Hepatocyte (in vitro differentiated cells): ENCODE measurements at regions not wholly inside any gene's neighbourhood (a gene's known extent, or its start where the extent isn't known, plus 50 kb on each side); places are given as distances from the start of the nearest gene placed in this dataset.

Experiments used
- DNase-seq: peaks from one replicate; pipeline ENCODE4 v3.0.0-alpha.2; 2016; ENCODE audit warnings: low spot score
- H2AFZ ChIP-seq: fragments of 200-600 bp; sonication (generic); 2 replicates; pipeline ENCODE4 v1.6.0; 2016; ENCODE audit warnings: antibody characterized with exemption, mild to moderate bottlenecking
- H3K27ac ChIP-seq: fragments of 200-600 bp; sonication (generic); 2 replicates; pipeline ENCODE4 v1.5.1; 2016; ENCODE audit warnings: mild to moderate bottlenecking
- H3K27me3 ChIP-seq: fragments of 200-600 bp; sonication (generic); 2 replicates; pipeline ENCODE4 v1.6.1; 2016
- H3K36me3 ChIP-seq: fragments of 200-600 bp; sonication (generic); replicated peaks from 2 replicates; pipeline ENCODE4 v1.5.1; 2016; ENCODE audit warnings: low read depth; ENCODE audit not compliant: insufficient read depth
- H3K4me1 ChIP-seq: fragments of 200-600 bp; sonication (generic); 2 replicates; pipeline ENCODE4 v1.5.1; 2016; ENCODE audit warnings: mild to moderate bottlenecking, moderate library complexity; ENCODE audit not compliant: insufficient read depth
- H3K4me2 ChIP-seq: fragments of 200-600 bp; sonication (generic); 2 replicates; pipeline ENCODE4 v1.6.0; 2016
- H3K4me3 ChIP-seq: fragments of 200-600 bp; sonication (generic); 2 replicates; pipeline ENCODE4 v1.5.1; 2016; ENCODE audit warnings: mild to moderate bottlenecking
- H3K79me2 ChIP-seq: fragments of 200-600 bp; sonication (generic); 2 replicates; pipeline ENCODE4 v1.6.0; 2017; ENCODE audit warnings: mild to moderate bottlenecking
- H3K9me2 ChIP-seq: fragments of 200-600 bp; sonication (generic); replicated peaks from 2 replicates; pipeline ENCODE4 v1.6.0; 2017; ENCODE audit warnings: mild to moderate bottlenecking; ENCODE audit not compliant: insufficient read depth
- H3K9me3 ChIP-seq: fragments of 200-600 bp; sonication (generic); 2 replicates; pipeline ENCODE4 v1.5.1; 2016; ENCODE audit warnings: low read depth, mild to moderate bottlenecking
- H4K20me1 ChIP-seq: fragments of 200-600 bp; sonication (generic); 2 replicates; pipeline ENCODE4 v1.6.0; 2016; ENCODE audit warnings: mild to moderate bottlenecking; ENCODE audit not compliant: insufficient read depth, poor library complexity, severe bottlenecking
- CTCF ChIP-seq: fragments of 200-600 bp; sonication (generic); IDR thresholded peaks from 2 replicates; pipeline ENCODE4 v1.5.1; 2016; ENCODE audit warnings: antibody characterized with exemption, mild to moderate bottlenecking; ENCODE audit not compliant: poor library complexity
- EZH2 ChIP-seq: fragments of 200-600 bp; sonication (generic); IDR thresholded peaks from 2 replicates; pipeline ENCODE4 v1.6.1; 2016; ENCODE audit warnings: antibody characterized with exemption, mild to moderate bottlenecking, borderline replicate concordance
- EZH2phosphoT487 ChIP-seq: fragments of 200-600 bp; sonication (generic); IDR thresholded peaks from one replicate; pipeline ENCODE4 v1.6.1; 2018; ENCODE audit warnings: antibody characterized with exemption, mild to moderate bottlenecking, low read depth, moderate library complexity; ENCODE audit not compliant: unreplicated experiment, severe bottlenecking
- WGBS: methylation state at CpG from one replicate; pipeline ENCODE4 v1.1.6; 2016; ENCODE audit warnings: low lambda C conversion rate; ENCODE audit errors: missing lambda C conversion rate; 5-methylcytosine and 5-hydroxymethylcytosine counted together

GRCh38 chr19:33887891-33888290 lies 91.2 kb downstream of the KCTD15 start:
- Histone ChIP-seq H3K4me2 (no peak overlapping the region), H3K9me3 (no peaks in the 10 kb centered on the region), H3K4me3 (no peak overlapping the region), H3K27me3 (no peaks in the 10 kb centered on the region), H3K27ac (no peak overlapping the region), H3K79me2 (no peaks in the 10 kb centered on the region), H2AFZ (no peak overlapping the region), H3K4me1 (peaks cover 9% of the 10 kb centered on the region), H4K20me1 (no peaks in the 10 kb centered on the region), H3K36me3 (no peaks in the 10 kb centered on the region), H3K9me2 (no peaks in the 10 kb centered on the region)
- WGBS: 89% methylated on average over 11 of the region's 11 CpGs
- TF ChIP-seq EZH2 (no peak), EZH2phosphoT487 (no peak), CTCF (no peak)
- no peak for DNase-seq

GRCh38 chr19:33888665-33889064 lies 92.0 kb downstream of the KCTD15 start:
- H3K4me1 ChIP-seq: peaks cover 8% of the 10 kb centered on the region
- no peak for TF ChIP-seq CTCF
- no peak for TF ChIP-seq EZH2
- no peak for TF ChIP-seq EZH2phosphoT487
- no peak overlapping the region for H3K27ac ChIP-seq
- H3K9me3 ChIP-seq: no peaks in the 10 kb centered on the region
- 95% methylated on average over 3 of the region's 3 CpGs for WGBS
- no peaks in the 10 kb centered on the region for H3K36me3 ChIP-seq
- H3K79me2 ChIP-seq: no peaks in the 10 kb centered on the region
- H3K4me2 ChIP-seq: no peak overlapping the region
- H3K27me3 ChIP-seq: no peaks in the 10 kb centered on the region
- no peak overlapping the region for H2AFZ ChIP-seq
- H4K20me1 ChIP-seq: no peaks in the 10 kb centered on the region
- H3K4me3 ChIP-seq: no peak overlapping the region
- no peaks in the 10 kb centered on the region for H3K9me2 ChIP-seq
- DNase-seq: no peak

- 89% methylated on average over 2 of the region's 2 CpGs for WGBS
- no peaks in the 10 kb centered on the region for H3K27me3 ChIP-seq
- TF ChIP-seq CTCF (no peak), EZH2phosphoT487 (no peak), EZH2 (no peak)
- H3K36me3 ChIP-seq: no peaks in the 10 kb centered on the region
- no peaks in the 10 kb centered on the region for H3K79me2 ChIP-seq
- no peak overlapping the region for H3K4me3 ChIP-seq
- no peak overlapping the region for H3K4me2 ChIP-seq
- DNase-seq: no peak
- H3K9me3 ChIP-seq: no peaks in the 10 kb centered on the region
- H4K20me1 ChIP-seq: no peaks in the 10 kb centered on the region
- no peaks in the 10 kb centered on the region for H3K9me2 ChIP-seq
- no peak overlapping the region for H2AFZ ChIP-seq
- no peak overlapping the region for H3K27ac ChIP-seq
- no peaks in the 10 kb centered on the region for H3K4me1 ChIP-seq
Observed at GRCh38 chr19:33890569-33890968, 93.9 kb downstream of the KCTD15 start.

- Histone ChIP-seq H3K27ac (no peak overlapping the region), H3K36me3 (no peaks in the 10 kb centered on the region), H4K20me1 (no peaks in the 10 kb centered on the region), H3K79me2 (no peaks in the 10 kb centered on the region), H2AFZ (no peak overlapping the region), H3K27me3 (no peaks in the 10 kb centered on the region), H3K4me3 (no peak overlapping the region), H3K9me3 (no peaks in the 10 kb centered on the region), H3K4me1 (no peaks in the 10 kb centered on the region), H3K9me2 (no peaks in the 10 kb centered on the region), H3K4me2 (no peak overlapping the region)
- WGBS: 91% methylated on average over 3 of the region's 3 CpGs
- TF ChIP-seq CTCF (no peak), EZH2 (no peak), EZH2phosphoT487 (no peak)
- DNase-seq: no peak
Observed at GRCh38 chr19:33891773-33892172, 95.1 kb downstream of the KCTD15 start.
